ENCODE measurements at regions not wholly inside any gene's neighbourhood (a gene's known extent, or its start where the extent isn't known, plus 50 kb on each side); places are given as distances from the start of the nearest gene placed in this dataset.

- WGBS (ENCODE audit: low lambda C conversion rate, missing lambda C conversion rate) = 92% methylated on average over 5 of the region's 5 CpGs
- H3K79me2 ChIP-seq = no peaks in the 10 kb centered on the region
Measured at GRCh38 chr16:76784530-76784929, 406.5 kb upstream of the MON1B start.

DNA sequence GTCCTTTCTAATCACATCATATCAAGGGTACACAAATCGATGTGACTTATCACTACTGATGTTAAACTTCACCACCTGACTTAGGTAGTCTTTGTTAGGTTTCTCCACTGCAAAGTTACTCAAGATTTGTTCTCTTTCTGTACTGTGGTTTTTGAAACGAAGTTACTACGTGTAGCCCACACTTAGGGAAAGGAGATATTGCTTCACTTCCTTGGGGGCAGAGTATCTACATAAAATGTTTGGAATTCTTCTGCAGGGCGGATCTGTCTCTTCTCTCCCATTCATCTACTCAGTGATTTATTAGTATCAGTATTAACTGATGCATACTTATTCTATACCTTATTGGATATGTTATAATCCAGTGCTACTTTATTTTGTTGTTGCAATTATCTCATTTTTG is 403.6 kb upstream of the MON1B start:
- WGBS (ENCODE audit: low lambda C conversion rate, missing lambda C conversion rate) = 61% methylated on average over 4 of the region's 4 CpGs
- Histone ChIP-seq H3K4me2 (no peak overlapping the region), H3K4me3 (no peak overlapping the region), H2AFZ (no peak overlapping the region), H4K20me1 (ENCODE audit: insufficient read depth, poor library complexity, severe bottlenecking) (no peaks in the 10 kb centered on the region), H3K27me3 (no peaks in the 10 kb centered on the region), H3K27ac (no peak overlapping the region), H3K79me2 (no peaks in the 10 kb centered on the region), H3K4me1 (ENCODE audit: insufficient read depth) (no peaks in the 10 kb centered on the region), H3K9me3 (ENCODE audit: low read depth) (no peaks in the 10 kb centered on the region), H3K9me2 (replicated peaks; ENCODE audit: insufficient read depth) (no peaks in the 10 kb centered on the region), H3K36me3 (replicated peaks; ENCODE audit: insufficient read depth, low read depth) (no peaks in the 10 kb centered on the region)
- TF ChIP-seq CTCF (IDR thresholded peaks at IDR 0.05; ENCODE audit: poor library complexity) (no peak), EZH2phosphoT487 (IDR thresholded peaks at IDR 0.05; ENCODE audit: low read depth, severe bottlenecking, unreplicated experiment) (no peak), EZH2 (IDR thresholded peaks at IDR 0.05; ENCODE audit: borderline replicate concordance) (no peak)
- no peak for DNase-seq (ENCODE audit: low spot score)

More at GRCh38 chr16:76784530-76784929, 406.5 kb upstream of the MON1B start:
- TF ChIP-seq CTCF (IDR thresholded peaks at IDR 0.05; ENCODE audit: poor library complexity) (no peak), EZH2phosphoT487 (IDR thresholded peaks at IDR 0.05; ENCODE audit: low read depth, severe bottlenecking, unreplicated experiment) (no peak), EZH2 (IDR thresholded peaks at IDR 0.05; ENCODE audit: borderline replicate concordance) (no peak)
- no peak overlapping the region for H3K4me2 ChIP-seq
- no peaks in the 10 kb centered on the region for H3K36me3 ChIP-seq (replicated peaks; ENCODE audit: insufficient read depth, low read depth)
- H3K9me3 ChIP-seq (ENCODE audit: low read depth) = no peaks in the 10 kb centered on the region
- no peak for DNase-seq (ENCODE audit: low spot score)
- H4K20me1 ChIP-seq (ENCODE audit: insufficient read depth, poor library complexity, severe bottlenecking) = no peaks in the 10 kb centered on the region
- H3K4me1 ChIP-seq (ENCODE audit: insufficient read depth) = no peaks in the 10 kb centered on the region
- no peak overlapping the region for H3K4me3 ChIP-seq
- no peak overlapping the region for H3K27ac ChIP-seq
- no peaks in the 10 kb centered on the region for H3K9me2 ChIP-seq (replicated peaks; ENCODE audit: insufficient read depth)
- H3K27me3 ChIP-seq = no peaks in the 10 kb centered on the region
- H2AFZ ChIP-seq = no peak overlapping the region

DNA sequence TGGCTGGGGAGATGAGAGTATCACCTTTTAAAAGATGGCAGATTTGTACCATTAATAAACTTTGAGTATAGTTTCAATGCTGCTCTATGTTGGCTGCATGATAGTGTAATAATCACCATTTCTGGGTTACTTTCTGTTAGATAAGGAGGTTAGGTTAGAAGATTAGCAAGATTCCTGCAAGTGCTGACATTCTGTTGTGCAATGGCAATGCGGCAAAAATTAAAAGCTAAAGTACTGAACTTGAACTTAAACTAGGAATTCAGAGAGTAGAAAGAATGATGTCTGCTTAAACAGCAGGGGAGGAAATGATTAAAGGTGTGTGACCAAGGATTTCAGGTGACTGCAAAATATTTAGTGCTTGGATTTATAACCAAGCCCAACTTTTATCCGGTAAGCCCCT is 399.8 kb upstream of the MON1B start:
- no peaks in the 10 kb centered on the region for H3K9me3 ChIP-seq (ENCODE audit: low read depth)
- no peak overlapping the region for H3K4me3 ChIP-seq
- no peaks in the 10 kb centered on the region for H3K9me2 ChIP-seq (replicated peaks; ENCODE audit: insufficient read depth)
- no peak overlapping the region for H2AFZ ChIP-seq
- H3K27me3 ChIP-seq = no peaks in the 10 kb centered on the region
- H4K20me1 ChIP-seq (ENCODE audit: insufficient read depth, poor library complexity, severe bottlenecking) = no peaks in the 10 kb centered on the region
- no peaks in the 10 kb centered on the region for H3K4me1 ChIP-seq (ENCODE audit: insufficient read depth)
- no peaks in the 10 kb centered on the region for H3K36me3 ChIP-seq (replicated peaks; ENCODE audit: insufficient read depth, low read depth)
- H3K27ac ChIP-seq = no peak overlapping the region
- H3K79me2 ChIP-seq = no peaks in the 10 kb centered on the region
- no peak for TF ChIP-seq EZH2 (IDR thresholded peaks at IDR 0.05; ENCODE audit: borderline replicate concordance)
- WGBS (ENCODE audit: low lambda C conversion rate, missing lambda C conversion rate) = 67% methylated on average over 2 of the region's 2 CpGs
- no peak overlapping the region for H3K4me2 ChIP-seq
- no peak for DNase-seq (ENCODE audit: low spot score)

- no peak overlapping the region for H3K4me3 ChIP-seq
- H3K9me3 ChIP-seq (ENCODE audit: low read depth) = no peaks in the 10 kb centered on the region
- H3K4me2 ChIP-seq = no peak overlapping the region
- WGBS (ENCODE audit: low lambda C conversion rate, missing lambda C conversion rate) = 68% methylated on average over 8 of the region's 8 CpGs
- H3K36me3 ChIP-seq (replicated peaks; ENCODE audit: insufficient read depth, low read depth) = no peaks in the 10 kb centered on the region
- no peak overlapping the region for H3K27ac ChIP-seq
- no peaks in the 10 kb centered on the region for H4K20me1 ChIP-seq (ENCODE audit: insufficient read depth, poor library complexity, severe bottlenecking)
- no peak for DNase-seq (ENCODE audit: low spot score)
- peaks cover 3% of the 10 kb centered on the region for H3K27me3 ChIP-seq
- TF ChIP-seq EZH2phosphoT487 (IDR thresholded peaks at IDR 0.05; ENCODE audit: low read depth, severe bottlenecking, unreplicated experiment) (no peak), EZH2 (IDR thresholded peaks at IDR 0.05; ENCODE audit: borderline replicate concordance) (no peak), CTCF (IDR thresholded peaks at IDR 0.05; ENCODE audit: poor library complexity) (no peak)
- H3K4me1 ChIP-seq (ENCODE audit: insufficient read depth) = no peaks in the 10 kb centered on the region
- H3K79me2 ChIP-seq = no peaks in the 10 kb centered on the region
- no peak overlapping the region for H2AFZ ChIP-seq
- no peaks in the 10 kb centered on the region for H3K9me2 ChIP-seq (replicated peaks; ENCODE audit: insufficient read depth)
Measured at GRCh38 chr16:76796416-76796815, 394.6 kb upstream of the MON1B start.

Measured in hepatocyte (in vitro differentiated cells).